MCF 10A (cell line): ENCODE measurements at regions not wholly inside any gene's neighbourhood (a gene's known extent, or its start where the extent isn't known, plus 50 kb on each side); places are given as distances from the start of the nearest gene placed in this dataset.

Experiments used
- BruUV-seq: library from RNA; stranded (reverse); fragments of 400-500 nt; replicated peaks from 2 replicates; lab custom pipeline; 2021; lab: Mats Ljungman, UMichigan
- CTCF ChIA-PET: fragments of 300-600 bp; sonication (Branson Sonifier 250); formaldehyde crosslinking; extraction: SDS; loops from one replicate; lab custom pipeline; 2021; ENCODE audit warnings: antibody characterized with exemption, inconsistent platforms; lab: Yijun Ruan, JAX
- POLR2A ChIA-PET: fragments of 300-600, 350-650 bp; sonication (Branson Sonifier 250); formaldehyde crosslinking; extraction: SDS; loops from one replicate; lab custom pipeline; 2020; ENCODE audit warnings: antibody characterized with exemption, inconsistent platforms; lab: Yijun Ruan, JAX
- DNase-seq: peaks from one replicate; pipeline ENCODE4 v3.0.0-alpha.2; 2018; ENCODE audit not compliant: unreplicated experiment
- H3K27ac Mint-ChIP-seq: one replicate; pipeline ENCODE4 v1.8.0; 2022; ENCODE audit warnings: mild to moderate bottlenecking, low read depth, mixed read lengths; ENCODE audit not compliant: unreplicated experiment
- H3K27me3 Mint-ChIP-seq: one replicate; pipeline ENCODE4 v1.8.0; 2022; ENCODE audit warnings: mixed read lengths; ENCODE audit not compliant: insufficient read depth, unreplicated experiment
- H3K36me3 Mint-ChIP-seq: one replicate; pipeline ENCODE4 v1.8.0; 2022; ENCODE audit warnings: mild to moderate bottlenecking, moderate library complexity, mixed read lengths; ENCODE audit not compliant: insufficient read depth, unreplicated experiment
- H3K4me1 Mint-ChIP-seq: one replicate; pipeline ENCODE4 v1.8.0; 2022; ENCODE audit warnings: mixed read lengths; ENCODE audit not compliant: insufficient read depth, unreplicated experiment
- H3K4me3 Mint-ChIP-seq: one replicate; pipeline ENCODE4 v1.8.0; 2022; ENCODE audit warnings: mild to moderate bottlenecking, moderate library complexity, mixed read lengths; ENCODE audit not compliant: unreplicated experiment
- H3K9me3 Mint-ChIP-seq: one replicate; pipeline ENCODE4 v1.8.0; 2022; ENCODE audit warnings: mixed read lengths; ENCODE audit not compliant: unreplicated experiment
- CTCF ChIP-seq: fragments of 200-600 bp; IDR thresholded peaks from one replicate; pipeline ENCODE4 v1.8.0; 2022; ENCODE audit warnings: antibody characterized with exemption, mild to moderate bottlenecking; ENCODE audit not compliant: unreplicated experiment
- intact Hi-C: fragments of 100-400 bp; cut with micrococcal nuclease; formaldehyde crosslinking; loops from 2 replicates; pipeline ENCODE4 v1.14.1; 2022

GRCh38 chr1:69103213-69103612 lies 464.5 kb upstream of the LRRC7 start:
- no peak for TF ChIP-seq CTCF
- no peak overlapping the region for H3K27ac Mint-ChIP-seq
- H3K36me3 Mint-ChIP-seq, result no peaks in the 10 kb centered on the region
- intact Hi-C loops, result no loop called here
- no peak overlapping the region for H3K4me3 Mint-ChIP-seq
- peaks cover 5% of the 10 kb centered on the region for H3K4me1 Mint-ChIP-seq
- POLR2A ChIA-PET, result interaction anchor here (0.8 kb wide), 1 partner anchor 8 kb away, joined by 3 read pairs; no protein-coding TSS in a partner anchor
- no TSS peak for BruUV-seq
- CTCF ChIA-PET, result no interaction called here
- DNase-seq, result no peak
- peaks cover 12% of the 10 kb centered on the region for H3K9me3 Mint-ChIP-seq
- H3K27me3 Mint-ChIP-seq, result no peaks in the 10 kb centered on the region

- no TSS peak for BruUV-seq
- H3K4me3 Mint-ChIP-seq, result no peak overlapping the region
- intact Hi-C loops, result no loop called here
- H3K27ac Mint-ChIP-seq, result no peak overlapping the region
- H3K4me1 Mint-ChIP-seq, result peaks cover 5% of the 10 kb centered on the region
- H3K36me3 Mint-ChIP-seq, result no peaks in the 10 kb centered on the region
- CTCF ChIA-PET, result no interaction called here
- no peak for TF ChIP-seq CTCF
- no peak for DNase-seq
- POLR2A ChIA-PET, result interaction anchor here (0.8 kb wide), 1 partner anchor 9 kb away, joined by 3 read pairs; no protein-coding TSS in a partner anchor
- H3K9me3 Mint-ChIP-seq, result peaks cover 7% of the 10 kb centered on the region
- H3K27me3 Mint-ChIP-seq, result no peaks in the 10 kb centered on the region
These were observed 463.9 kb upstream of the LRRC7 start for GRCh38 chr1:69103705-69104385.

GRCh38 chr1:69104894-69105293 lies 462.8 kb upstream of the LRRC7 start:
- no peak for TF ChIP-seq CTCF
- Mint-ChIP-seq H3K4me1 (peaks cover 13% of the 10 kb centered on the region), H3K27me3 (no peaks in the 10 kb centered on the region), H3K9me3 (peaks cover 7% of the 10 kb centered on the region), H3K36me3 (no peaks in the 10 kb centered on the region), H3K4me3 (no peak overlapping the region), H3K27ac (no peak overlapping the region)
- ChIA-PET POLR2A (interaction anchor here (0.8 kb wide), 1 partner anchor 50 kb away, joined by 5 read pairs; no protein-coding TSS in a partner anchor), CTCF (interaction anchor here (0.6 kb wide), 2 partner anchors 14 to 41 kb away, joined by 4 to 6 read pairs; no protein-coding TSS in a partner anchor)
- intact Hi-C loops, result no loop called here
- no TSS peak for BruUV-seq
- DNase-seq, result no peak

GRCh38 chr1:69109277-69109676 lies 458.4 kb upstream of the LRRC7 start:
- Mint-ChIP-seq H3K4me1 (peaks cover 13% of the 10 kb centered on the region), H3K27me3 (no peaks in the 10 kb centered on the region), H3K36me3 (no peaks in the 10 kb centered on the region), H3K4me3 (no peak overlapping the region), H3K9me3 (no peaks in the 10 kb centered on the region), H3K27ac (no peak overlapping the region)
- DNase-seq, result peak; percentile 30
- intact Hi-C loops, result no loop called here
- ChIA-PET CTCF (interaction anchor here (0.6 kb wide), 1 partner anchor 10 kb away, joined by 3 read pairs; no protein-coding TSS in a partner anchor), POLR2A (no interaction called here)
- BruUV-seq, result no TSS peak
- TF ChIP-seq CTCF, result no peak
